ENCODE measurements at regions not wholly inside any gene's neighbourhood (a gene's known extent, or its start where the extent isn't known, plus 50 kb on each side); places are given as distances from the start of the nearest gene placed in this dataset.

- Mint-ChIP-seq H3K36me3 (ENCODE audit: low read depth, unreplicated experiment) (no peaks in the 10 kb centered on the region), H3K27me3 (ENCODE audit: unreplicated experiment) (no peaks in the 10 kb centered on the region), H3K4me3 (ENCODE audit: unreplicated experiment) (no peak overlapping the region), H3K9me3 (ENCODE audit: unreplicated experiment) (no peaks in the 10 kb centered on the region), H3K27ac (ENCODE audit: unreplicated experiment) (no peak overlapping the region), H3K4me1 (ENCODE audit: unreplicated experiment) (peaks cover 19% of the 10 kb centered on the region)
- no peak for DNase-seq (ENCODE audit: low spot score)
- TF ChIP-seq, protein P1, sequence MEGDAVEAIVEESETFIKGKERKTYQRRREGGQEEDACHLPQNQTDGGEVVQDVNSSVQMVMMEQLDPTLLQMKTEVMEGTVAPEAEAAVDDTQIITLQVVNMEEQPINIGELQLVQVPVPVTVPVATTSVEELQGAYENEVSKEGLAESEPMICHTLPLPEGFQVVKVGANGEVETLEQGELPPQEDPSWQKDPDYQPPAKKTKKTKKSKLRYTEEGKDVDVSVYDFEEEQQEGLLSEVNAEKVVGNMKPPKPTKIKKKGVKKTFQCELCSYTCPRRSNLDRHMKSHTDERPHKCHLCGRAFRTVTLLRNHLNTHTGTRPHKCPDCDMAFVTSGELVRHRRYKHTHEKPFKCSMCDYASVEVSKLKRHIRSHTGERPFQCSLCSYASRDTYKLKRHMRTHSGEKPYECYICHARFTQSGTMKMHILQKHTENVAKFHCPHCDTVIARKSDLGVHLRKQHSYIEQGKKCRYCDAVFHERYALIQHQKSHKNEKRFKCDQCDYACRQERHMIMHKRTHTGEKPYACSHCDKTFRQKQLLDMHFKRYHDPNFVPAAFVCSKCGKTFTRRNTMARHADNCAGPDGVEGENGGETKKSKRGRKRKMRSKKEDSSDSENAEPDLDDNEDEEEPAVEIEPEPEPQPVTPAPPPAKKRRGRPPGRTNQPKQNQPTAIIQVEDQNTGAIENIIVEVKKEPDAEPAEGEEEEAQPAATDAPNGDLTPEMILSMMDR (IDR thresholded peaks at IDR 0.05; ENCODE audit: unreplicated experiment), result no peak
These were observed 71.4 kb upstream of the OLIG2 start for GRCh38 chr21:32954353-32954752.

DNA sequence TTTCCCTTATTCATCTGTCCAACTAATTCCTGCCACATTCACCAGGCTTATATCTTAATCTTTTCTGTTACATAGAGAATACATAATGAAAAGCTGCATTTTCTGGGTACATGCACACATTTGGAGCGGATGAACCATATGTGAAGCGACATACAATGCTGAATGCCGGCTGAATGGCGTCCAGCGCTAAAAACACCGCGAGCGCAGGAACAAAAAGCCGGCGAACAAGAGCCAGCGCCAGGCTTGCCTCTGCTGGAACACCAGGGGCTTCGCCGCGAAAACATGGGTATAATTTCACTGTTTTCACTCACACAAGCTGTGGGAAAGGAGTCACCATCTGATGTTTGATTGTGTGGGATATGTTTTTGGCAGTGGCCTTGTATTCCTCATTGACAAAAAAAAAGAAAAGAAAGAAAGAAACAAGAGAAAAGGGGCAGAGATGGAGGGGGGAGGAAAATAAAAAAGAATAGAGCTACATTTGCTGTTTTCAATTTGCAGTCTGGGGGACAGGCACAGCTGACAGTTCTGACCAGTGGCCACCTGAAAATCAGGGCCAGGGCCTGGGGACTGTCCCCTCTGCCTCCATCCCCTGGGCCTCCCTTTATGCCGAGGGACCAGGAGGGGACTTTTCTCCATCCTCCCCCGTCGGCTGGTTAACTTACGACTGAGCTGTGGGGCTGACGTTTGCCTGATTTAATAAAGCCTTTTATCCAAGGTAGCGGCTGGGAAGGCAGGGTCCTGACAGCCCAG is 70.2 kb upstream of the OLIG2 start:
- H3K27ac Mint-ChIP-seq (ENCODE audit: unreplicated experiment), result peak overlapping the region; percentile 4
- TF ChIP-seq, protein P1 (IDR thresholded peaks at IDR 0.05; ENCODE audit: unreplicated experiment), result no peak
- H3K36me3 Mint-ChIP-seq (ENCODE audit: low read depth, unreplicated experiment), result no peaks in the 10 kb centered on the region
- H3K4me3 Mint-ChIP-seq (ENCODE audit: unreplicated experiment), result no peak overlapping the region
- no peak for DNase-seq (ENCODE audit: low spot score)
- H3K9me3 Mint-ChIP-seq (ENCODE audit: unreplicated experiment), result no peaks in the 10 kb centered on the region
- peaks cover 26% of the 10 kb centered on the region for H3K4me1 Mint-ChIP-seq (ENCODE audit: unreplicated experiment)
- no peaks in the 10 kb centered on the region for H3K27me3 Mint-ChIP-seq (ENCODE audit: unreplicated experiment)

DNA sequence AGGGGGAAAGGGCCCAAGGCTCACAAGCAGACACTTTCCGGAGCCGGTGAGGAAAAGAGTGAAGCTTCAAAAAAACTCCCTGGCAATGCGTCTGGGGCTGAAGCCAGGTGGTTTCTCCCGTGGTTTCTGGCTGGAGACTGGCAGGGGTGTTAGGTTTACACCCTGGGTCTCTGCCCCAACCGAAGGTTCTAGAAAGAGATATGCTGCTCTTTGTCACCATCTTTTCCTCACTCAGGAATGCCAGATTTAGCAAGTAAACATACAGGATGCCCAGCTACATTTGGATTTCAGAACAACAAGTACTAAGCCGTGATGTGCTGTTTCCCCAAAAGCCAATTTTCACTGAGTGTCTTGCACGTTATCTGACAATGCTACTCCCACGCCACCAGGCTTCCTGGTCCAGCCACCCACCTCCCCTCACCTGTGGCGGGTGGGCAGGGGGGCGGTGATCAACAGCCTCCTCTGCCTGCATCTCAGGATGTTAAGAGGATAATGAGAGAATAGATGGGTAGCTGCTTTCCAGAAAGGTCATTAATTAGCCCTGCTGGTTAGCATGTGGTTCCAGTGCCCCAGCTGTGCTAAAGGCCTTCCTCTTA is 69.6 kb upstream of the OLIG2 start:
- Mint-ChIP-seq H3K36me3 (ENCODE audit: low read depth, unreplicated experiment) (no peaks in the 10 kb centered on the region), H3K4me1 (ENCODE audit: unreplicated experiment) (peaks cover 21% of the 10 kb centered on the region), H3K27ac (ENCODE audit: unreplicated experiment) (no peak overlapping the region), H3K9me3 (ENCODE audit: unreplicated experiment) (no peaks in the 10 kb centered on the region), H3K27me3 (ENCODE audit: unreplicated experiment) (no peaks in the 10 kb centered on the region), H3K4me3 (ENCODE audit: unreplicated experiment) (no peak overlapping the region)
- no peak for DNase-seq (ENCODE audit: low spot score)
- TF ChIP-seq, protein P1 (IDR thresholded peaks at IDR 0.05; ENCODE audit: unreplicated experiment), result no peak

GRCh38 chr21:32957545-32957944 is 68.2 kb upstream of the OLIG2 start:
- Mint-ChIP-seq H3K27me3 (ENCODE audit: unreplicated experiment) (no peaks in the 10 kb centered on the region), H3K27ac (ENCODE audit: unreplicated experiment) (no peak overlapping the region), H3K36me3 (ENCODE audit: low read depth, unreplicated experiment) (no peaks in the 10 kb centered on the region), H3K9me3 (ENCODE audit: unreplicated experiment) (no peaks in the 10 kb centered on the region), H3K4me3 (ENCODE audit: unreplicated experiment) (no peak overlapping the region), H3K4me1 (ENCODE audit: unreplicated experiment) (peaks cover 18% of the 10 kb centered on the region)
- no peak for DNase-seq (ENCODE audit: low spot score)
- TF ChIP-seq, protein P1 (IDR thresholded peaks at IDR 0.05; ENCODE audit: unreplicated experiment), result no peak
